Brain microvascular endothelial cell (primary cell): ENCODE measurements at regions not wholly inside any gene's neighbourhood (a gene's known extent, or its start where the extent isn't known, plus 50 kb on each side); places are given as distances from the start of the nearest gene placed in this dataset.
A peak's percentile ranks its signal among the peaks of the same experiment; 100 is the strongest.

Source experiments
- DNase-seq: peaks from one replicate; pipeline ENCODE4 v3.0.0-alpha.2; 2020
- H3K27ac ChIP-seq: fragments of 250-450 bp; sonication (Bioruptor Pico); 2 replicates; pipeline ENCODE4 v1.5.1; 2020; ENCODE audit warnings: mild to moderate bottlenecking, moderate library complexity
- H3K27me3 ChIP-seq: fragments of 250-450 bp; sonication (Bioruptor Pico); replicated peaks from 2 replicates; pipeline ENCODE4 v1.5.1; 2020; ENCODE audit warnings: mild to moderate bottlenecking
- H3K36me3 ChIP-seq: fragments of 250-450 bp; sonication (Bioruptor Pico); replicated peaks from 2 replicates; pipeline ENCODE4 v1.5.1; 2020; ENCODE audit warnings: mild to moderate bottlenecking
- H3K4me3 ChIP-seq: 2 replicates; pipeline ENCODE4 v1.5.1; 2011; ENCODE audit warnings: low read depth, mild to moderate bottlenecking, control low read depth, low read length, moderate library complexity
- in situ Hi-C: cut with HindIII; loops from 2 replicates; pipeline ENCODE4 v1.10.0; 2017; ENCODE audit warnings: low sequenced_read_pairs, low pct_ligation_motif_present
- TF ChIP-seq, protein P1 (sequence below): IDR thresholded peaks from 2 replicates; pipeline ENCODE4 v1.5.1; 2011; ENCODE audit warnings: low read depth, mild to moderate bottlenecking, moderate library complexity, low read length, control low read depth, inconsistent platforms; ENCODE audit errors: missing control alignments

DNA sequence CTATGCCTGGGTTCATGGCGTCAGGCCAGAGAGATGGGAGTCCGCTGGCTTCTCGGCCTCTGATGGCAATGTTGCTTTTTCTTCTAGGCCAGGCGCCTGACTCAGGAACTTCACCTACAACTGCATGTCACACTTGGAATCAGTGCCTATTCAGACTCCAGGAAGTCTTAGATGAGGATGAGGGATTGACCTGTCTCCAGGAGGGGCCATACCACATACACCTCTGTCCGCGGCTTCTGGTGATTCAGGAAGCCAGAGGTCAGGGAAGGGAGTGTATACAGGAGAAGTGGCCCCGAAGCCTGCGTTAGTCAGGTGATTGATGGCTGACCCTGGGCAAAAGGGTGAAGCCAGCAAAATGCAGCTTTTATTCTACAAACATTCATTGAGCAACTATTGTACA, 109.1 kb upstream of the RMDN2 start:
- DNase-seq, result no peak
- Histone ChIP-seq H3K4me3 (no peak overlapping the region), H3K27ac (no peak overlapping the region), H3K27me3 (no peaks in the 10 kb centered on the region), H3K36me3 (no peaks in the 10 kb centered on the region)
- TF ChIP-seq, protein P1, sequence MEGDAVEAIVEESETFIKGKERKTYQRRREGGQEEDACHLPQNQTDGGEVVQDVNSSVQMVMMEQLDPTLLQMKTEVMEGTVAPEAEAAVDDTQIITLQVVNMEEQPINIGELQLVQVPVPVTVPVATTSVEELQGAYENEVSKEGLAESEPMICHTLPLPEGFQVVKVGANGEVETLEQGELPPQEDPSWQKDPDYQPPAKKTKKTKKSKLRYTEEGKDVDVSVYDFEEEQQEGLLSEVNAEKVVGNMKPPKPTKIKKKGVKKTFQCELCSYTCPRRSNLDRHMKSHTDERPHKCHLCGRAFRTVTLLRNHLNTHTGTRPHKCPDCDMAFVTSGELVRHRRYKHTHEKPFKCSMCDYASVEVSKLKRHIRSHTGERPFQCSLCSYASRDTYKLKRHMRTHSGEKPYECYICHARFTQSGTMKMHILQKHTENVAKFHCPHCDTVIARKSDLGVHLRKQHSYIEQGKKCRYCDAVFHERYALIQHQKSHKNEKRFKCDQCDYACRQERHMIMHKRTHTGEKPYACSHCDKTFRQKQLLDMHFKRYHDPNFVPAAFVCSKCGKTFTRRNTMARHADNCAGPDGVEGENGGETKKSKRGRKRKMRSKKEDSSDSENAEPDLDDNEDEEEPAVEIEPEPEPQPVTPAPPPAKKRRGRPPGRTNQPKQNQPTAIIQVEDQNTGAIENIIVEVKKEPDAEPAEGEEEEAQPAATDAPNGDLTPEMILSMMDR, result no peak
- in situ Hi-C loops, result no loop called here

DNA sequence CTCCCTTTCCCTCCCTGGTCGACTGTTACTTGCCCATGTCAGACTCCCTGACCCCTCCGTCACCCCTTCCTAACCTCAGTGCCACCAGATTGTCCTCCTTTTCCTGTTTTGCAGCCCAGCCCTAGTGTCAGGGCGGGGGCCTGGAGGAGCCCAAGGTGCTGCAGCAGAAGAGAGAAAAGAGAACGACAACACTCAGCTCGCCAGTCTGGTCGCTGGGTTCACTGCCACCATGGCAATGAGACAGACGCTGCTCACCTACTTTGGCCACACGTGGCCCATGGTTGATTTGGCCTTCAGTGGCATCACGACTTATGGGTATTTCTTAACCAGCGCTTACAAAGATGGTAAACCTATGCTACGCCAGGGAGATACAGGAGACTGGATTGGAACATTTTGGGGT, 108.4 kb upstream of the RMDN2 start:
- no peak overlapping the region for H3K27ac ChIP-seq
- TF ChIP-seq, protein P1, result no peak
- H3K27me3 ChIP-seq, result no peaks in the 10 kb centered on the region
- no peaks in the 10 kb centered on the region for H3K36me3 ChIP-seq
- DNase-seq, result no peak
- no peak overlapping the region for H3K4me3 ChIP-seq
- in situ Hi-C loops, result no loop called here

DNA sequence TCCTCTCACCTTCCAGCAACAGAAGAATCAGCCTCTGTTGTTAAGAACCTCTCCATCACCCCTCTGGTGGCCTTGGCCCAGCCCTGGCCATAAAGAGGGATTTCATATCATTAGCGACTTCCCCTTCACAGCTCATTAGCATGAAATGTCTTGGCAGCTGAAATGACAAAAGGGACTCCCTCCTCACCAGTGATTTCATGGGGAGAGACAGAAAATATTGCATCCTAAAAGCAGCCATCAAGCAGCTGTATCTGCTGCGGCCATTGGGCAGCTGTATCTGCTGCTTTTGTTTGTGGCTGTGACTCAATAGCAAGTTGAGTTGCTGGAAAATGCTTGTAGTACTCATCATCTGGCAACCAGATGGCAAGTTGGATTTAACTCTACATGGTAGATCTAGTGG, 105.9 kb upstream of the RMDN2 start:
- Histone ChIP-seq H3K27ac (no peak overlapping the region), H3K27me3 (no peaks in the 10 kb centered on the region), H3K36me3 (no peaks in the 10 kb centered on the region), H3K4me3 (no peak overlapping the region)
- in situ Hi-C loops, result no loop called here
- TF ChIP-seq, protein P1, result no peak
- DNase-seq, result peak; percentile 62

DNA sequence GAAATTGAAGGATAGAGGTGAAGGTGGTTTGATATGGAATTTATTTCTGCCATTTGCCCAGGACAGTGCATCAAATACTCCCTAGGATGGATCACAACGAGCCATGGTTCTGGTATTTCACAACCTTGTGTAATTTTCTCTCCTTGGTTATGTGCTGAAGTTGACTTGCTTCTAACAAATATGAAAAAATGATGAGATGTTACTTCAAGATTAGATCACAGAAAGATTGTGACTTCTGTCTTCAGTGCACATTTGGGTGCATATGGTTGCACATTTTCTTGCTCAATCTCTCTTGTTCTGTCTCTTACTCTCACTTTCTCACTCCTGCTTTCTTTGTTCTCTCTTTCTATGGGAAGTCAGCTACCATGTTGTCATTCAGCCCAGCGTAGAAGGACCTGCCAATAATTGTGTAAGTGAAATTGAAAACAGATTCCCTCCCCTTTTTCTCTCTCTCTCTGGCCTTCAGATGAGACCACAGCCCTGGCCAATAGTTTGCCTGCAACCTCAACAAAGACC, 104.6 kb upstream of the RMDN2 start:
- no peak overlapping the region for H3K4me3 ChIP-seq
- TF ChIP-seq, protein P1, result no peak
- H3K27ac ChIP-seq, result no peak overlapping the region
- in situ Hi-C loops, result no loop called here
- no peaks in the 10 kb centered on the region for H3K36me3 ChIP-seq
- DNase-seq, result no peak
- no peaks in the 10 kb centered on the region for H3K27me3 ChIP-seq

DNA sequence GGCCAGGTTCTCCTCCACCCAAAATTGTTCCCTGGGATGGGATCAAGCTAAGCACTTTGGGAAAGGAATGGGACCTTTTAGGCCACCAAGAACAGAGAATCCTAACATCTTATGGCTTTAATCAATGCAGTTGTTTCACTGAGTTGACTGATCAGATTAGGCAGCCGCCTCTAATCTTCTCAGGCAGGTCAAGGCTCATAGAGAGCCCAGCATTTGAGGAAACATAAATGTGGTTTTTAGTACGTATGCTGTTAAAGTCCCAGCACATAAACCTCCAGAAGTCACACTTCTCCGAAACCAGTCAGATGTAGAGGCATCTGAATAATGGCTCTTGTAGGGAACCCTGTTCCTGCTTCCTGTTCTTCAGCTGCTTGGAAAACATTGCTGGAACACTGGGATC, 99.5 kb upstream of the RMDN2 start:
- Histone ChIP-seq H3K36me3 (no peaks in the 10 kb centered on the region), H3K27ac (no peak overlapping the region), H3K4me3 (no peak overlapping the region), H3K27me3 (no peaks in the 10 kb centered on the region)
- in situ Hi-C loops, result no loop called here
- no peak for DNase-seq
- TF ChIP-seq, protein P1, result no peak

DNA sequence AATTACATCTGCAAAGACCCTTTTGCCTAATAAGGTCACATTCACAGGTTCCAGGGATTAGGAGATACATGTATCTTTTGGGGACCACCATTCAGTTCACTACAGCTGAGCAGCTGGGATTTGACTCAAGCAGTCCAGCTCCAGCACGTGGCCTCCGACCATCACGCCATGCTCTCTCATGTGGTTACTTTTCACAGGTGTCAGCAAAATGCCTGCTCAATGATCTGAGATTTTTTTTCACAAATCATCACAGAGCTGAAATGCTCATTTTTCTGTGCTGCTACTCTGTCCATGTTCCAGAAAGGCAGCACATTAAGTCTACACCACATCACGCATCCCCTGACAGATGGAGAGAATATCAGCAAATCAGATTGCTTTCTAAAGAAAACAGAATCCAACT, 98.5 kb upstream of the RMDN2 start:
- DNase-seq, result no peak
- Histone ChIP-seq H3K27ac (no peak overlapping the region), H3K27me3 (no peaks in the 10 kb centered on the region), H3K4me3 (no peak overlapping the region), H3K36me3 (no peaks in the 10 kb centered on the region)
- in situ Hi-C loops, result no loop called here
- TF ChIP-seq, protein P1, result no peak
